Peyer's patch (tissue), 4 donors: ENCODE measurements at regions not wholly inside any gene's neighbourhood (a gene's known extent, or its start where the extent isn't known, plus 50 kb on each side); places are given as distances from the start of the nearest gene placed in this dataset.

Experiments used
- POLR2A ChIP-seq, 2 donors: fragments of 450-650 bp; IDR thresholded peaks; one replicate each; pipeline ENCODE4 v1.5.1; 2017; ENCODE audit warnings: antibody characterized with exemption in 2 of 2, mild to moderate bottlenecking in 2 of 2, moderate library complexity in 2 of 2
- TF ChIP-seq, protein P1 (sequence below), 6 experiments: fragments of 450-650 bp in 4 of 6; fragments of 200-600 bp in 2 of 6; sonication (generic) in 1 of 6; IDR thresholded peaks; one replicate each; pipeline ENCODE4 v1.5.1; 2017 to 2019; ENCODE audit warnings: antibody characterized with exemption in 6 of 6, mild to moderate bottlenecking in 3 of 6, moderate library complexity in 1 of 6

DNA sequence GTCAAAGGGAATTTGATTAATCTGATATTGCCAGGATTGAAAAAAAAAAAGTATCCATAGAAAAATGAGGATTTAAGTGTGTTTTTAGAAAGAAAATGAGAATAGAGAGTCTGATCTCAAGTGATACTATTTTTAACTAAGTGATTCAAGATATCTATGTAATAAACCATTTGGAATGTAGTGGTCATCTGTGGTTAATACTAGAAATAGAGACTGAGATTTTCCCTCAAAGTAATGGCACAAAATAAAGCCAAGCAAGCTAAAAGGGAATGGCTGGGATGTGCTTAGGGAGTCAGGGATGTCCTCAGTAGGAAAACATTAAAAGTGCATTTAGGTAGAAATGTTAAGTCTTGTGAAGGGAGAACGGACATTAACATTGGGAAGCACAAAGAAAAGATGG, 90.6 kb downstream of the FBXO4 start:
- TF ChIP-seq, protein P1, sequence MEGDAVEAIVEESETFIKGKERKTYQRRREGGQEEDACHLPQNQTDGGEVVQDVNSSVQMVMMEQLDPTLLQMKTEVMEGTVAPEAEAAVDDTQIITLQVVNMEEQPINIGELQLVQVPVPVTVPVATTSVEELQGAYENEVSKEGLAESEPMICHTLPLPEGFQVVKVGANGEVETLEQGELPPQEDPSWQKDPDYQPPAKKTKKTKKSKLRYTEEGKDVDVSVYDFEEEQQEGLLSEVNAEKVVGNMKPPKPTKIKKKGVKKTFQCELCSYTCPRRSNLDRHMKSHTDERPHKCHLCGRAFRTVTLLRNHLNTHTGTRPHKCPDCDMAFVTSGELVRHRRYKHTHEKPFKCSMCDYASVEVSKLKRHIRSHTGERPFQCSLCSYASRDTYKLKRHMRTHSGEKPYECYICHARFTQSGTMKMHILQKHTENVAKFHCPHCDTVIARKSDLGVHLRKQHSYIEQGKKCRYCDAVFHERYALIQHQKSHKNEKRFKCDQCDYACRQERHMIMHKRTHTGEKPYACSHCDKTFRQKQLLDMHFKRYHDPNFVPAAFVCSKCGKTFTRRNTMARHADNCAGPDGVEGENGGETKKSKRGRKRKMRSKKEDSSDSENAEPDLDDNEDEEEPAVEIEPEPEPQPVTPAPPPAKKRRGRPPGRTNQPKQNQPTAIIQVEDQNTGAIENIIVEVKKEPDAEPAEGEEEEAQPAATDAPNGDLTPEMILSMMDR (IDR thresholded peaks at IDR 0.05), result no peak
- TF ChIP-seq POLR2A (IDR thresholded peaks at IDR 0.05), result no peak
